WTC11 (cell line): ENCODE measurements at regions not wholly inside any gene's neighbourhood (a gene's known extent, or its start where the extent isn't known, plus 50 kb on each side); places are given as distances from the start of the nearest gene placed in this dataset.

ENCODE experiments used
- ATAC-seq: fragments of 200-7000 bp; cut with Tn5 transposase; 2 replicates; pipeline ENCODE4 v1.10.0; 2021; ENCODE audit warnings: mild to moderate bottlenecking, moderate library complexity
- CTCF ChIA-PET: fragments of 300-600 bp; sonication (Branson Sonifier 250); formaldehyde crosslinking; loops from one replicate; lab custom pipeline; 2021; ENCODE audit warnings: antibody characterized with exemption; lab: Charles Lee
- POLR2A ChIA-PET: fragments of 350-600 bp; sonication (Branson Sonifier 250); formaldehyde crosslinking; loops from one replicate; lab custom pipeline; 2021; ENCODE audit warnings: antibody characterized with exemption; lab: Charles Lee
- DNase-seq: peaks from one replicate; pipeline ENCODE4 v3.0.0; 2021; ENCODE audit warnings: low spot score
- H3K27ac Mint-ChIP-seq: 2 replicates; pipeline ENCODE4 v1.8.0; 2021; ENCODE audit warnings: mixed read lengths
- H3K27me3 Mint-ChIP-seq: 2 replicates; pipeline ENCODE4 v1.8.0; 2021; ENCODE audit warnings: low read depth, mild to moderate bottlenecking, moderate library complexity, mixed read lengths
- H3K36me3 Mint-ChIP-seq: 2 replicates; pipeline ENCODE4 v1.8.0; 2021; ENCODE audit warnings: mixed read lengths
- H3K4me1 Mint-ChIP-seq: 2 replicates; pipeline ENCODE4 v1.8.0; 2022; ENCODE audit warnings: mixed read lengths
- H3K4me3 Mint-ChIP-seq: 2 replicates; pipeline ENCODE4 v1.8.0; 2021; ENCODE audit warnings: mild to moderate bottlenecking, moderate library complexity, mixed read lengths
- H3K9me3 Mint-ChIP-seq: 2 replicates; pipeline ENCODE4 v1.8.0; 2021; ENCODE audit warnings: mixed read lengths
- CBFB ChIP-seq: sonication (generic); formaldehyde crosslinking; IDR thresholded peaks from 2 replicates; pipeline ENCODE4 v1.8.1; 2022; ENCODE audit warnings: mild to moderate bottlenecking, low read depth, missing genetic modification reagents
- CREB1 ChIP-seq: sonication (generic); formaldehyde crosslinking; IDR thresholded peaks from 2 replicates; pipeline ENCODE4 v1.8.0; 2023; ENCODE audit warnings: mild to moderate bottlenecking, missing genetic modification reagents
- CREM ChIP-seq: sonication (generic); formaldehyde crosslinking; IDR thresholded peaks from 2 replicates; pipeline ENCODE4 v1.8.1; 2022; ENCODE audit warnings: mild to moderate bottlenecking, missing genetic modification reagents, moderate library complexity
- ELF4 ChIP-seq: sonication (generic); formaldehyde crosslinking; IDR thresholded peaks from 2 replicates; pipeline ENCODE4 v1.8.1; 2022; ENCODE audit warnings: low read depth, mild to moderate bottlenecking, moderate library complexity, missing genetic modification reagents
- ESRRA ChIP-seq: sonication (generic); formaldehyde crosslinking; IDR thresholded peaks from 2 replicates; pipeline ENCODE4 v1.8.1; 2022; ENCODE audit warnings: mild to moderate bottlenecking, missing genetic modification reagents, borderline replicate concordance
- ETV6 ChIP-seq: sonication (generic); formaldehyde crosslinking; IDR thresholded peaks from 2 replicates; pipeline ENCODE4 v1.8.1; 2022; ENCODE audit warnings: mild to moderate bottlenecking, missing genetic modification reagents
- FOXK1 ChIP-seq: sonication (generic); formaldehyde crosslinking; IDR thresholded peaks from 2 replicates; pipeline ENCODE4 v1.8.0; 2022; ENCODE audit warnings: mild to moderate bottlenecking, moderate library complexity, missing genetic modification reagents
- HMGA2 ChIP-seq: fragments of 250-450 bp; sonication (Bioruptor Pico); IDR thresholded peaks from 2 replicates; pipeline ENCODE4 v1.4.0; 2021; ENCODE audit warnings: mild to moderate bottlenecking, moderate library complexity
- IRF2 ChIP-seq: sonication (generic); formaldehyde crosslinking; IDR thresholded peaks from 2 replicates; pipeline ENCODE4 v1.8.0; 2022; ENCODE audit warnings: low read depth, missing genetic modification reagents, borderline replicate concordance
- JAZF1 ChIP-seq: fragments of 250-450 bp; sonication (Bioruptor Pico); IDR thresholded peaks from 2 replicates; pipeline ENCODE4 v1.9.0; 2021; ENCODE audit warnings: moderate library complexity, mild to moderate bottlenecking, inconsistent platforms
- OVOL2 ChIP-seq: fragments of 250-450 bp; sonication (Bioruptor Pico); IDR thresholded peaks from 2 replicates; pipeline ENCODE4 v1.9.0; 2021; ENCODE audit warnings: mild to moderate bottlenecking, borderline replicate concordance
- ZNF219 ChIP-seq: sonication (generic); formaldehyde crosslinking; IDR thresholded peaks from 2 replicates; pipeline ENCODE4 v1.8.0; 2023; ENCODE audit warnings: missing genetic modification reagents, mild to moderate bottlenecking, borderline replicate concordance
- ZNF396 ChIP-seq: fragments of 250-450 bp; sonication (Bioruptor Pico); IDR thresholded peaks from 2 replicates; pipeline ENCODE4 v1.8.0; 2021; ENCODE audit warnings: mild to moderate bottlenecking, moderate library complexity, borderline replicate concordance
- TF ChIP-seq, protein P1 (sequence below): fragments of 250-450 bp; sonication (Bioruptor Pico); IDR thresholded peaks from 2 replicates; pipeline ENCODE4 v1.9.0; 2021; ENCODE audit warnings: mild to moderate bottlenecking
- TF ChIP-seq, protein P2 (sequence below): sonication (generic); formaldehyde crosslinking; conservative IDR thresholded peaks from 2 replicates; pipeline ENCODE4 v1.8.1; 2022; ENCODE audit warnings: mild to moderate bottlenecking, missing genetic modification reagents
- TF ChIP-seq, protein P3 (sequence below): fragments of 250-450 bp; sonication (Bioruptor Pico); conservative IDR thresholded peaks from 2 replicates; pipeline ENCODE4 v1.9.0; 2021; ENCODE audit warnings: mild to moderate bottlenecking
- TF ChIP-seq, protein P4 (sequence below): sonication (generic); formaldehyde crosslinking; IDR thresholded peaks from 2 replicates; pipeline ENCODE4 v1.8.0; 2023; ENCODE audit warnings: missing genetic modification reagents, mild to moderate bottlenecking, borderline replicate concordance
- TF ChIP-seq, protein P5 (sequence below): sonication (generic); formaldehyde crosslinking; IDR thresholded peaks from 2 replicates; pipeline ENCODE4 v1.8.1; 2022; ENCODE audit warnings: mild to moderate bottlenecking, moderate library complexity, missing genetic modification reagents
- TF ChIP-seq, protein P6 (sequence below): sonication (generic); formaldehyde crosslinking; IDR thresholded peaks from 2 replicates; pipeline ENCODE4 v1.8.0; 2022; ENCODE audit warnings: mild to moderate bottlenecking, missing genetic modification reagents

DNA sequence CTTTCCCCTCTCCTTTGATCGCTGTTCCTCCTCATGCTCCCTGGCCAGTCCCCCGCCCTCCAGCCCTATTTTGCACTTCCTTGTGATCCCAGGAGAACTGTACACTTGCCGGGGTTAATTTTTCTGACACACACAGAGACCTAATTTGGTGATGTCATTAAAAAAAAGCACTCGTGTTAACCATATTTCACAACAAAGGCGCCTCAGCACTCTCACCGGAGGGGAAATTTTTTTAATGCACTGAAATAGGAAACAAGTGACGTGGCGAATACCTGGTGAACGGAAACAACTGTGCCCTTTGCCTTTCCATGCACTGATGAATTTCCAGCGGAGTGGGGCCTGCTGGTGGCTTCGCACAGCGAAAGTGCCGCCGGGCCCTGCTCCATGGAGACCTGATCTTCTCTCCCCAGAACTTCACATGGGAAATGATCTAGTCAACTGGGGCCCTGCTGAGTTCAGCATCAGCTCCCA lies 53.9 kb upstream of the TAGAP start:
- POLR2A ChIA-PET = no interaction called here
- DNase-seq (no peak), ATAC-seq (no peak)
- no peaks in the 10 kb centered on the region for H3K9me3 Mint-ChIP-seq
- H3K4me3 Mint-ChIP-seq = no peak overlapping the region
- no peaks in the 10 kb centered on the region for H3K27me3 Mint-ChIP-seq
- H3K27ac Mint-ChIP-seq = no peak overlapping the region
- H3K4me1 Mint-ChIP-seq = peaks cover 4% of the 10 kb centered on the region
- TF ChIP-seq ETV6 (CRISPR knock-in tag) (no peak), HMGA2 (CRISPR knock-in tag) (no peak), JAZF1 (CRISPR knock-in tag) (no peak), ZNF219 (CRISPR knock-in tag) (no peak), CREM (CRISPR knock-in tag) (no peak), ZNF396 (CRISPR knock-in tag) (no peak), ESRRA (CRISPR knock-in tag) (no peak), OVOL2 (CRISPR knock-in tag) (no peak), IRF2 (CRISPR knock-in tag) (no peak), FOXK1 (no peak), CREB1 (CRISPR knock-in tag) (no peak), ELF4 (CRISPR knock-in tag) (no peak), CBFB (CRISPR knock-in tag) (no peak)
- TF ChIP-seq, protein P1, sequence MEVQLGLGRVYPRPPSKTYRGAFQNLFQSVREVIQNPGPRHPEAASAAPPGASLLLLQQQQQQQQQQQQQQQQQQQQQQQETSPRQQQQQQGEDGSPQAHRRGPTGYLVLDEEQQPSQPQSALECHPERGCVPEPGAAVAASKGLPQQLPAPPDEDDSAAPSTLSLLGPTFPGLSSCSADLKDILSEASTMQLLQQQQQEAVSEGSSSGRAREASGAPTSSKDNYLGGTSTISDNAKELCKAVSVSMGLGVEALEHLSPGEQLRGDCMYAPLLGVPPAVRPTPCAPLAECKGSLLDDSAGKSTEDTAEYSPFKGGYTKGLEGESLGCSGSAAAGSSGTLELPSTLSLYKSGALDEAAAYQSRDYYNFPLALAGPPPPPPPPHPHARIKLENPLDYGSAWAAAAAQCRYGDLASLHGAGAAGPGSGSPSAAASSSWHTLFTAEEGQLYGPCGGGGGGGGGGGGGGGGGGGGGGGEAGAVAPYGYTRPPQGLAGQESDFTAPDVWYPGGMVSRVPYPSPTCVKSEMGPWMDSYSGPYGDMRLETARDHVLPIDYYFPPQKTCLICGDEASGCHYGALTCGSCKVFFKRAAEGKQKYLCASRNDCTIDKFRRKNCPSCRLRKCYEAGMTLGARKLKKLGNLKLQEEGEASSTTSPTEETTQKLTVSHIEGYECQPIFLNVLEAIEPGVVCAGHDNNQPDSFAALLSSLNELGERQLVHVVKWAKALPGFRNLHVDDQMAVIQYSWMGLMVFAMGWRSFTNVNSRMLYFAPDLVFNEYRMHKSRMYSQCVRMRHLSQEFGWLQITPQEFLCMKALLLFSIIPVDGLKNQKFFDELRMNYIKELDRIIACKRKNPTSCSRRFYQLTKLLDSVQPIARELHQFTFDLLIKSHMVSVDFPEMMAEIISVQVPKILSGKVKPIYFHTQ (CRISPR knock-in tag) = no peak
- TF ChIP-seq, protein P2, sequence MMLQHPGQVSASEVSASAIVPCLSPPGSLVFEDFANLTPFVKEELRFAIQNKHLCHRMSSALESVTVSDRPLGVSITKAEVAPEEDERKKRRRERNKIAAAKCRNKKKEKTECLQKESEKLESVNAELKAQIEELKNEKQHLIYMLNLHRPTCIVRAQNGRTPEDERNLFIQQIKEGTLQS (CRISPR knock-in tag) = no peak
- TF ChIP-seq, protein P3, sequence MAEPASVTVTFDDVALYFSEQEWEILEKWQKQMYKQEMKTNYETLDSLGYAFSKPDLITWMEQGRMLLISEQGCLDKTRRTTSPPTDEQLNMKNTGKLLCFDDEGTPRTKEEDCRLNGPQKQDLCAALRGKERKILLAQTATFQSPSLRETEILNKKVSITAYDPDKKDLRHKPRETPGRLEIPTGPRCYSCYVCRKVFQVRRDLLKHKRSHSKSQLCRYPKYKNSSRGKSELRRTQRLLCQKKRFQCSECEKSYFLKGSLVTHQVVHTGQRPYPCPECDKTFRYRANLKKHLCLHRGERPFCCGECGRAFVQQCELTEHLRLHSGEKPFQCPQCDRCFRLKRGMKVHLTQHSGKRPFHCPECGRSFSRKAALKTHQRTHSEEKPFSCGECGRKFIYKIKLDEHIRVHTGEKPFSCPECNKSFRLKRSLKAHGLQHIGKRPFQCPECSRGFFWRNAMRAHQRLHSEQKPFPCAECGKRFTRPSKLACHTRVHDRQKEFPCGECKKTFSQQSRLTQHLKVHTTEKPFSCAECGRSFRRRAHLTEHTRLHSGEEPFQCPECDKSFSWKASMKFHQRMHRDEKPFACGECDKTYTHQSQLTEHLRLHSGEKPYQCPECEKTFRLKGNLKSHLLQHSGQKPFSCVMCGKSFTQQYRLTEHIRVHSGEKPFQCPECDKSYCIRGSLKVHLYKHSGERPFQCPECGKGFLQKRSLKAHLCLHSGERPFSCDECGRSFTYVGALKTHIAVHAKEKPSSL (CRISPR knock-in tag) = no peak
- TF ChIP-seq, protein P4, sequence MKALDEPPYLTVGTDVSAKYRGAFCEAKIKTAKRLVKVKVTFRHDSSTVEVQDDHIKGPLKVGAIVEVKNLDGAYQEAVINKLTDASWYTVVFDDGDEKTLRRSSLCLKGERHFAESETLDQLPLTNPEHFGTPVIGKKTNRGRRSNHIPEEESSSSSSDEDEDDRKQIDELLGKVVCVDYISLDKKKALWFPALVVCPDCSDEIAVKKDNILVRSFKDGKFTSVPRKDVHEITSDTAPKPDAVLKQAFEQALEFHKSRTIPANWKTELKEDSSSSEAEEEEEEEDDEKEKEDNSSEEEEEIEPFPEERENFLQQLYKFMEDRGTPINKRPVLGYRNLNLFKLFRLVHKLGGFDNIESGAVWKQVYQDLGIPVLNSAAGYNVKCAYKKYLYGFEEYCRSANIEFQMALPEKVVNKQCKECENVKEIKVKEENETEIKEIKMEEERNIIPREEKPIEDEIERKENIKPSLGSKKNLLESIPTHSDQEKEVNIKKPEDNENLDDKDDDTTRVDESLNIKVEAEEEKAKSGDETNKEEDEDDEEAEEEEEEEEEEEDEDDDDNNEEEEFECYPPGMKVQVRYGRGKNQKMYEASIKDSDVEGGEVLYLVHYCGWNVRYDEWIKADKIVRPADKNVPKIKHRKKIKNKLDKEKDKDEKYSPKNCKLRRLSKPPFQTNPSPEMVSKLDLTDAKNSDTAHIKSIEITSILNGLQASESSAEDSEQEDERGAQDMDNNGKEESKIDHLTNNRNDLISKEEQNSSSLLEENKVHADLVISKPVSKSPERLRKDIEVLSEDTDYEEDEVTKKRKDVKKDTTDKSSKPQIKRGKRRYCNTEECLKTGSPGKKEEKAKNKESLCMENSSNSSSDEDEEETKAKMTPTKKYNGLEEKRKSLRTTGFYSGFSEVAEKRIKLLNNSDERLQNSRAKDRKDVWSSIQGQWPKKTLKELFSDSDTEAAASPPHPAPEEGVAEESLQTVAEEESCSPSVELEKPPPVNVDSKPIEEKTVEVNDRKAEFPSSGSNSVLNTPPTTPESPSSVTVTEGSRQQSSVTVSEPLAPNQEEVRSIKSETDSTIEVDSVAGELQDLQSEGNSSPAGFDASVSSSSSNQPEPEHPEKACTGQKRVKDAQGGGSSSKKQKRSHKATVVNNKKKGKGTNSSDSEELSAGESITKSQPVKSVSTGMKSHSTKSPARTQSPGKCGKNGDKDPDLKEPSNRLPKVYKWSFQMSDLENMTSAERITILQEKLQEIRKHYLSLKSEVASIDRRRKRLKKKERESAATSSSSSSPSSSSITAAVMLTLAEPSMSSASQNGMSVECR (CRISPR knock-in tag) = no peak
- TF ChIP-seq, protein P5, sequence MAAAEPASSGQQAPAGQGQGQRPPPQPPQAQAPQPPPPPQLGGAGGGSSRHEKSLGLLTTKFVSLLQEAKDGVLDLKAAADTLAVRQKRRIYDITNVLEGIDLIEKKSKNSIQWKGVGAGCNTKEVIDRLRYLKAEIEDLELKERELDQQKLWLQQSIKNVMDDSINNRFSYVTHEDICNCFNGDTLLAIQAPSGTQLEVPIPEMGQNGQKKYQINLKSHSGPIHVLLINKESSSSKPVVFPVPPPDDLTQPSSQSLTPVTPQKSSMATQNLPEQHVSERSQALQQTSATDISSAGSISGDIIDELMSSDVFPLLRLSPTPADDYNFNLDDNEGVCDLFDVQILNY (CRISPR knock-in tag) = no peak
- TF ChIP-seq, protein P6, sequence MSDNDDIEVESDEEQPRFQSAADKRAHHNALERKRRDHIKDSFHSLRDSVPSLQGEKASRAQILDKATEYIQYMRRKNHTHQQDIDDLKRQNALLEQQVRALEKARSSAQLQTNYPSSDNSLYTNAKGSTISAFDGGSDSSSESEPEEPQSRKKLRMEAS (CRISPR knock-in tag) = no peak
- TF ChIP-seq, all 79 proteins: peak for 0
- H3K36me3 Mint-ChIP-seq = no peaks in the 10 kb centered on the region
- CTCF ChIA-PET = interaction anchor here (1.1 to 1.3 kb wide), 2 partner anchors 36 to 90 kb away, joined by 3 to 4 read pairs; no protein-coding TSS in a partner anchor
